ENCODE measurements at regions not wholly inside any gene's neighbourhood (a gene's known extent, or its start where the extent isn't known, plus 50 kb on each side); places are given as distances from the start of the nearest gene placed in this dataset.
A peak's percentile ranks its signal among the peaks of the same experiment; 100 is the strongest.

DNA sequence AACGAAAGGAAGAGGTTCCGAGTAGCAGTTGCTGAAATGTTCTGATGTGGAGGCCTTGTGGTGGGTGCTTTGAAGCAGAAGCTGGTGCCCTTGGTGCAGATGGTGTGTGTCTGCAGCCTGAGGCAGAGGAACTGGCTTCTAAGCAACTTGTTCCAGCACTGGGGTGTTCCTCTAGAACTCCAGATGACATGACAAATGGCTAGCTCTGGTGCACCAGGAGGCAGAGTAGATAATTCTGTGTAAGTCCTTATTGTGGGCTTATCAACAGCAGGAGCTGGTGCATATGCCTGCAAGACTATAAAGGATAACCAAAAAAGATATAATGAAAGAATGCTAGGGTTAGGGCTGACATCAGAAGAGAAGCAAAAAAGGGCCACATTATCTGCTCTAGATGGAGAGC, 76.5 kb downstream of the ARL5B start:
- Histone ChIP-seq H3K27me3 (ENCODE audit: control insufficient read depth, insufficient read depth, low read length) (no peaks in the 10 kb centered on the region), H3K9ac (ENCODE audit: low read depth, low read length) (no peak overlapping the region), H3K9me3 (ENCODE audit: control insufficient read depth, insufficient read depth, low read length) (no peaks in the 10 kb centered on the region), H3K4me1 (ENCODE audit: control insufficient read depth, insufficient read depth, low read length) (no peaks in the 10 kb centered on the region), H3K4me3 (ENCODE audit: low read depth, low read length) (no peak overlapping the region), H3K36me3 (ENCODE audit: control insufficient read depth, insufficient read depth, low read length) (no peaks in the 10 kb centered on the region)

DNA sequence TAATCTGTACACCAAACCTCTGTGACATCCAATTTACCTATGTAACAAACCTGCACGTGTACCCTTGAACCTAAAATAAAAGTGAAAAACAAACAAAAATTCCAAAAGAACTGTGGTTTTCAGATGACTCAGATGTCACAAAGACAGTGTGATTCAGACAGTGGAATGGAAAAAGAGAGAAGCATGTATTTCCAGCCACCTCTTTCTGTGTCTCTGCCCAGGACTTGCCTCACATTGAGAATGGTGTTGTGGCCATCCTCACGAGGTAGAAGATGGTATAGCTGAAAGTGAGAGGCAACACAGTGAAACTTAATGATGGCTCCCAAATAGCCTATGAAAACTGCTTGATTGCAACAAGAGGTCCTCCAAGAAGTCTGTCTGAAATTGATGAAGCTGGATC, 78.0 kb downstream of the ARL5B start:
- H3K9ac ChIP-seq (ENCODE audit: low read depth, low read length) = no peak overlapping the region
- no peaks in the 10 kb centered on the region for H3K36me3 ChIP-seq (ENCODE audit: control insufficient read depth, insufficient read depth, low read length)
- no peaks in the 10 kb centered on the region for H3K9me3 ChIP-seq (ENCODE audit: control insufficient read depth, insufficient read depth, low read length)
- no peaks in the 10 kb centered on the region for H3K27me3 ChIP-seq (ENCODE audit: control insufficient read depth, insufficient read depth, low read length)
- H3K4me3 ChIP-seq (ENCODE audit: low read depth, low read length) = no peak overlapping the region
- H3K4me1 ChIP-seq (ENCODE audit: control insufficient read depth, insufficient read depth, low read length) = no peaks in the 10 kb centered on the region

DNA sequence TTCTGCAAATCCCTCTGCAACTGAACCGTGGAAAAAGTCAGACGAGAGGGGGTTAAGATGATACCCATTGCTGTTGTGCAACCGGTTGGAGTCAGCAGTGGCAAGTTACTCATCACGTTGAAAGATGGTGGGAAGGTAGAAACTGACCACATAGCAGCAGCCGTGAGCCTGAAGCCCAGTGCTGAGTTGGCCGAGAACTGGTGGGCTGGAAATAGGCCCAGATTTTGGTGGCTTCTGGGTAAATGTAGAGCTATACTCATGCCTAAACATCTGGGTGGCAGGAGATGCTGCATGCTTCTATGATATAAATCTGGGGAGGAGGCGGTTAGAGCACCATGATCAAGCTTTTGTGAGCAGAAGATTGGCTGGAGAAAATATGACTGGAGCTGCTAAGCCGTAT, 78.6 kb downstream of the ARL5B start:
- Histone ChIP-seq H3K36me3 (ENCODE audit: control insufficient read depth, insufficient read depth, low read length) (no peaks in the 10 kb centered on the region), H3K4me3 (ENCODE audit: low read depth, low read length) (no peak overlapping the region), H3K9me3 (ENCODE audit: control insufficient read depth, insufficient read depth, low read length) (no peaks in the 10 kb centered on the region)

DNA sequence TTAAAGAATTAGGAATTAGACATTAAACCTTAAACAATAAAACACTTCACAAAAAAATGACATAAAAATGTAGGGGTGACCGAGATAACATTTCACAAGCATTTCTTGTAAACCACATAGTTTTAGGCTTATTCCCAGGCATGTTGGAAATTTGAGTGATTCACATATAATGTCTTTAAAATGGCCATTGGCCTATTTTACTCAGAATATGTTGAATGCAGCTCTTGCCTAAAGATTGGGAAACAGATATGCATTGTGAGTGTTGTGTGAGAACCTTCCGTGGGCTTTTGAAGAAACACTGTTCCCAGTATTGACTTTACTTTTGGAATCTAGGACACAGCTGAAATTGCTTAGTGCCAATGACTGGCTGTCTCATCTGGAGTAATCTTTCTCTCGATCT, 79.6 kb downstream of the ARL5B start:
- Histone ChIP-seq H3K4me1 (ENCODE audit: control insufficient read depth, insufficient read depth, low read length) (no peaks in the 10 kb centered on the region), H3K4me3 (ENCODE audit: low read depth, low read length) (no peak overlapping the region), H3K27me3 (ENCODE audit: control insufficient read depth, insufficient read depth, low read length) (no peaks in the 10 kb centered on the region), H3K9ac (ENCODE audit: low read depth, low read length) (no peak overlapping the region), H3K36me3 (ENCODE audit: control insufficient read depth, insufficient read depth, low read length) (no peaks in the 10 kb centered on the region), H3K9me3 (ENCODE audit: control insufficient read depth, insufficient read depth, low read length) (no peaks in the 10 kb centered on the region)

More for the DNA sequence above, 78.6 kb downstream of the ARL5B start:
- Histone ChIP-seq H3K27me3 (ENCODE audit: control insufficient read depth, insufficient read depth, low read length) (no peaks in the 10 kb centered on the region), H3K9ac (ENCODE audit: low read depth, low read length) (no peak overlapping the region), H3K4me1 (ENCODE audit: control insufficient read depth, insufficient read depth, low read length) (no peaks in the 10 kb centered on the region)

DNA sequence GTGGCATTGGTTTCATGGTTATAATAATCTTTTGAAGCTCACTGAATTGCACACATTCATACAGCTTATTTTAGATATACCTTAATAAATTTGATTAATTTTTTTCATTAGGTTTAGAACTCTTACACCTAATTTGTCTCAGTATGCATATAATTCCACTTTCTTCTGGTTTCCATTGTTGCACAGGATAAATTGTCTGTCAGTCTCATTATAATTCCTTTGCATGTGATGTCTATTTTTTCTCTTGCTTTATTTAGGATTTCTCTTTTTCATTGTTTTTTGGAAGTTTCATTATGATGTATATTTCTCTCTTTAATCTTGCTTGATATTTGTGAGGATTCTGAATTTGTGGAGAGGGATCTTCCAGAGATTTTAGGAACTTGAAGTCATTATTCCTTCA, 84.7 kb downstream of the ARL5B start:
- Histone ChIP-seq H3K9ac (ENCODE audit: low read depth, low read length) (no peak overlapping the region), H3K27me3 (ENCODE audit: control insufficient read depth, insufficient read depth, low read length) (no peaks in the 10 kb centered on the region)

DNA sequence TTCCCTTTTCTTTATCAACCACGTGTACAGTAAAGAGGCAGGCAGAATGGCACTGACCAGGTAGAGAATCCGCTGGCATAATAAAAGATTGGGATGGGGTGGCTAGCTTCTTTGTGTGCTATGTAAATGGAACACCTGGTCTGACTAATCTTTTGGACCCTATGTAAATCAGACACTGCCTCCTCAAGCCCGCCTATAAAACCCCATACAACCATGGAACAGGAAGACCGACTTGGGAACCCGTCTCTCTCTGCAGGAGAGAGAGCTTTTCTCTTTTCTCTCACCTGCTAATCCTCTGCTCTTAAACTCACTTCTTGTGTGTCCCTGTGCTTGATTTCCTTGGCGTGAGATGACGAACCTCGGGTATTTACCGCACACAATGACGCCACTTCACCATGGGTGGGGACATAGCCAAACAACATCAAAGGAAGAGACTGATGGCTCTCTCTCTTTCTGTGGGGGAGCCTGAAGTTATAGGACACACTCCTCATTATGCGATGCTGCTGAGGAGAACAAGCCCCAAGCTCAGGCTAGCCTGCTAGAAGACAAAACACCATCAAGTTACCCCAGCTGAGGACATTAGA, 94.2 kb downstream of the ARL5B start:
- Histone ChIP-seq H3K9ac (ENCODE audit: low read depth, low read length) (no peak overlapping the region), H3K9me3 (ENCODE audit: control insufficient read depth, insufficient read depth, low read length) (no peaks in the 10 kb centered on the region), H3K27me3 (ENCODE audit: control insufficient read depth, insufficient read depth, low read length) (no peaks in the 10 kb centered on the region), H3K4me3 (ENCODE audit: low read depth, low read length) (peak overlapping the region; percentile 20), H3K36me3 (ENCODE audit: control insufficient read depth, insufficient read depth, low read length) (no peaks in the 10 kb centered on the region), H3K4me1 (ENCODE audit: control insufficient read depth, insufficient read depth, low read length) (no peaks in the 10 kb centered on the region)

More for the DNA sequence above, 84.7 kb downstream of the ARL5B start:
- no peak overlapping the region for H3K4me3 ChIP-seq (ENCODE audit: low read depth, low read length)
- H3K36me3 ChIP-seq (ENCODE audit: control insufficient read depth, insufficient read depth, low read length) = no peaks in the 10 kb centered on the region
- no peaks in the 10 kb centered on the region for H3K9me3 ChIP-seq (ENCODE audit: control insufficient read depth, insufficient read depth, low read length)
- no peaks in the 10 kb centered on the region for H3K4me1 ChIP-seq (ENCODE audit: control insufficient read depth, insufficient read depth, low read length)

DNA sequence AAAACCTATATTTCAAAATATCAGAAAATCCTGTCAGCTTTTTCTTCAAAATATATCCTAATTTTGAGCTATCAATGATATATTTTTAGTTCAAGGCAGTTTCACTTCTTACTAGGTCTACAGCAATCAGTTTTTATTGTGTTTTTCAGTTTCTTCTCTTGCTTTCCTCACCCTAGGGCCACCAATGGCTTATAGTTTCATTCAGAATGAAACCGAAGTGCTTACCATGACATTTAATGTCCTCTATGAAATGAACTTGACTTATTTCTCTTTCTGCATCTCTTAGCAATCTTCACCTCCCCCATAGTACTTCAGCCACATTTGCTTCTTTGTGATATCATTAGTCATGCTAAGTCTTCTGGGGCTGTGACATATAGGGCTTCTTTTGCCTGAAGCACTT, 100.3 kb downstream of the ARL5B start:
- no peak overlapping the region for H3K9ac ChIP-seq (ENCODE audit: low read depth, low read length)

DNA sequence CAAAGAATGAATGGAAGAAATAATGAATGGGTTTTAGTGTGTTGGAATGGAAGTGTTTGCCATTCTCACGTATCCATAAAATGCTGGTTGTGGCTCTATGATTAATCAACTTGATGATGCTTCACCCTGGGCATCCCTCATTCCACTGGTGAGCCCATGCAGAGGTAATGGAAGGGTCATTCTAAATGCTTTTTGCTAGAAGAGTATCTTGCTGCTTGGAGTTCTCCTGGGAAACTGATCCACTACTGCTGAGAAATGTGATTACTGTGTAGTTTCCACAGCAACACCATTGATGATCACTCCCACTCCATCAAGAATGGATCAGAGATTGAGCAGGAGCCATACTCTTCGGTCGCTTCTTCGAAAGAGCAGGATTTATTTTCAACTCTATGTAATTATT, 101.6 kb downstream of the ARL5B start:
- Histone ChIP-seq H3K4me3 (ENCODE audit: low read depth, low read length) (no peak overlapping the region), H3K27me3 (ENCODE audit: control insufficient read depth, insufficient read depth, low read length) (no peaks in the 10 kb centered on the region), H3K9me3 (ENCODE audit: control insufficient read depth, insufficient read depth, low read length) (no peaks in the 10 kb centered on the region), H3K9ac (ENCODE audit: low read depth, low read length) (no peak overlapping the region), H3K36me3 (ENCODE audit: control insufficient read depth, insufficient read depth, low read length) (no peaks in the 10 kb centered on the region), H3K4me1 (ENCODE audit: control insufficient read depth, insufficient read depth, low read length) (no peaks in the 10 kb centered on the region)

More for the DNA sequence above, 100.3 kb downstream of the ARL5B start:
- Histone ChIP-seq H3K4me3 (ENCODE audit: low read depth, low read length) (no peak overlapping the region), H3K4me1 (ENCODE audit: control insufficient read depth, insufficient read depth, low read length) (no peaks in the 10 kb centered on the region), H3K36me3 (ENCODE audit: control insufficient read depth, insufficient read depth, low read length) (no peaks in the 10 kb centered on the region), H3K27me3 (ENCODE audit: control insufficient read depth, insufficient read depth, low read length) (no peaks in the 10 kb centered on the region), H3K9me3 (ENCODE audit: control insufficient read depth, insufficient read depth, low read length) (no peaks in the 10 kb centered on the region)

DNA sequence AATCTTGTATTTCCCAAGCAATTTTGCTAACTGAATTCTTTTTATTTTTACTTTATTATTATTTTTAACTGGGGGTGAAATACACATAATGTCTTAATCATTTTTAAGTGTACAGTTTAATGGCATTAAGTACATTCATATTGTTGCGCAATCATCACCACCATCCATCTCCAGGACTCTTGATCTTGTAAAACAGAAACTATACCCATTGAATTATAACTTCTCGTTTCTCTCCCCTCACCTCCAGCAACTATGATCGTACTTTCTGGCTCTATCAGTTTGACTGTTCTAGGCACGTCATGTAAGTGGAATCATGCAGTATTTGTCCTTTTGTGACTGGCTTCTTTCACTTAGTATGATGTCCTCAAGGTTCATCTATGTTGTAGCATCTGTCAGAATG, 108.8 kb downstream of the ARL5B start:
- Histone ChIP-seq H3K36me3 (ENCODE audit: control insufficient read depth, insufficient read depth, low read length) (no peaks in the 10 kb centered on the region), H3K27me3 (ENCODE audit: control insufficient read depth, insufficient read depth, low read length) (no peaks in the 10 kb centered on the region), H3K4me3 (ENCODE audit: low read depth, low read length) (no peak overlapping the region)

DNA sequence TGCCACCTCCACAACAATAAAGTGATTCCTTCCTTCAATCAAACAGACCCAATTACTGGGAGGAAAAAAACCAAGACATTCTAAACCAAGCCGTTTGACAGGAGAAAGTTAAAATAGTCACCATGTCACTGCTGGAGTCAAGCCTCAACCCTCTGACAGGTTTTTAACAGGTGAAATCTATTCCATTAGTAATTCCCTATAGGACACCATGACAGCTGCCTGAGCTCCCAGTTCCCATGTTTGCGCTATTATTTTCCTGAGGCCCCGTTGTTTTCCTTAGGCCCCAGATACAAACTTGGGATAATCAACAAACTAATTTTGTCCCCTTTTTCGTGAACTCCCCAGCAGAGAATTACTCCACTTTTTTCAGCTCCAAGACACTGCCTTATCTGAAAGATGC, 113.9 kb downstream of the ARL5B start:
- Histone ChIP-seq H3K9me3 (ENCODE audit: control insufficient read depth, insufficient read depth, low read length) (no peaks in the 10 kb centered on the region), H3K4me3 (ENCODE audit: low read depth, low read length) (no peak overlapping the region), H3K4me1 (ENCODE audit: control insufficient read depth, insufficient read depth, low read length) (no peaks in the 10 kb centered on the region), H3K36me3 (ENCODE audit: control insufficient read depth, insufficient read depth, low read length) (no peaks in the 10 kb centered on the region), H3K27me3 (ENCODE audit: control insufficient read depth, insufficient read depth, low read length) (no peaks in the 10 kb centered on the region), H3K9ac (ENCODE audit: low read depth, low read length) (no peak overlapping the region)

More for the DNA sequence above, 108.8 kb downstream of the ARL5B start:
- Histone ChIP-seq H3K9me3 (ENCODE audit: control insufficient read depth, insufficient read depth, low read length) (no peaks in the 10 kb centered on the region), H3K4me1 (ENCODE audit: control insufficient read depth, insufficient read depth, low read length) (no peaks in the 10 kb centered on the region), H3K9ac (ENCODE audit: low read depth, low read length) (no peak overlapping the region)

DNA sequence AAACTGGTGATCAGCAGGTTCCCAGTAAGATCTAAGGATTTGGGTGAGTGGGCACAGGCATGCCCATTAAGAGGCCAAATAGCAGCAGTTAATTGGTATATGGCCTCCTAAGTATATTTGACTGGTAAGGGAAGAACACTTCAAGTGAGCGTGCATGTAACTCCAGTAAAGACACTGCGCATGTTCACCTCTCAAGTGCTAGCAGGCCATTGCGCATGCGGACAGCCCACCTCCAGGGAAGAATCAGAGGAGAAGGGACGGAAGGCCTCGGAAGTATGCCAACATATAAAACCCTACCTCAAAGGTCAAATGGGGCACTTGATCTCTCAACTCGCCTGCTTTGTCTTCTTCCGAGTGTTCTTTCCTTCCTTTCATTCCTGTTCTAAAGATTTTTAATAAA, 118.0 kb downstream of the ARL5B start:
- Histone ChIP-seq H3K27me3 (ENCODE audit: control insufficient read depth, insufficient read depth, low read length) (no peaks in the 10 kb centered on the region), H3K36me3 (ENCODE audit: control insufficient read depth, insufficient read depth, low read length) (no peaks in the 10 kb centered on the region), H3K9me3 (ENCODE audit: control insufficient read depth, insufficient read depth, low read length) (no peaks in the 10 kb centered on the region), H3K9ac (ENCODE audit: low read depth, low read length) (no peak overlapping the region), H3K4me1 (ENCODE audit: control insufficient read depth, insufficient read depth, low read length) (no peaks in the 10 kb centered on the region), H3K4me3 (ENCODE audit: low read depth, low read length) (no peak overlapping the region)

DNA sequence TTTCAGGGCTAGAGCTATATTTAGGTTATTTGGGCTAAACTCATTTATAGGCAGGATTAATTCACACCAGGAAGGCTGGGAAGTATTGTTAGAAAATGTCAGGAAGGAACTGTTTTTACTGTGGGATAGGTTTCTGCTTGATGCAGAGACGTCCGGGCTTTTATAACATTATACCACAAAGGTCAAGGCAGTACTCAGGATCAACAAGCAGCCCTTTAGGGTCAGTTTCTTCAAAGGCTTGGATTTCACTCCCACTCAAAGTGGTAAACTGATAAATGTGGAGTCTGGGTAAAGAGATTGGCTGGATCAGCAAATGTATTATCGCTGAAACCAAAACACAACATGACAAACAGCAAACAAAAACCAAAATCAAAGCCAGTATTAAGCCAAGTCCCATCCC, 127.2 kb downstream of the ARL5B start:
- no peak overlapping the region for H3K9ac ChIP-seq (ENCODE audit: low read depth, low read length)
- H3K27me3 ChIP-seq (ENCODE audit: control insufficient read depth, insufficient read depth, low read length) = no peaks in the 10 kb centered on the region
- no peaks in the 10 kb centered on the region for H3K4me1 ChIP-seq (ENCODE audit: control insufficient read depth, insufficient read depth, low read length)
- no peaks in the 10 kb centered on the region for H3K36me3 ChIP-seq (ENCODE audit: control insufficient read depth, insufficient read depth, low read length)
- no peak overlapping the region for H3K4me3 ChIP-seq (ENCODE audit: low read depth, low read length)
- no peaks in the 10 kb centered on the region for H3K9me3 ChIP-seq (ENCODE audit: control insufficient read depth, insufficient read depth, low read length)

All from iPS-15b (cell line).